GM21447 (cell line): ENCODE measurements at regions not wholly inside any gene's neighbourhood (a gene's known extent, or its start where the extent isn't known, plus 50 kb on each side); places are given as distances from the start of the nearest gene placed in this dataset.
"Not testable (repeated sequence)": the region's sequence is repeated elsewhere in the genome, so short reads cannot be mapped to it uniquely, and the experiment has no call there.

ENCODE experiments used
- ATAC-seq: cut with Tn5 transposase; IDR thresholded peaks from one replicate; pipeline ENCODE4 v1.9.1; 2021; ENCODE audit not compliant: unreplicated experiment

DNA sequence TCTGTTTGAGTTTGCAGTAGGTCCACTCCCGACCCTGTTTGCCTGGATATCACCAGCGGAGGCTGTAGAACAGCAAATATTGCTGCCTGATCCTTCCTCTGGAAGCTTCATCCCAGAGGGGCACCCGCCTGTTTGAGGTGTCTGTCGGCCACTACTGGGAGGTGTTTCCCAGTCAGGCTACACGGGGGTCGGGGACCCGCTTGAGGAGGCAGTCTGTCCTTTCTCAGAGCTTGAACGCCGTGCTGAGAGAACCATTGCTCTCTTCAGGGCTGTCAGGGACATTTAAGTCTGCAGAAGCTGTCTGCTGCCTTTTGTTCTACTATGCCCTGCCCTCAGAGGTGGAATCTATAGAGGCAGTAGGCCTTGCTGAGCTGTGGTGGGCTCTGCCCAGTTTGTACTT is 422.3 kb downstream of the CCDC85A start:
- not testable (repeated sequence) for ATAC-seq

DNA sequence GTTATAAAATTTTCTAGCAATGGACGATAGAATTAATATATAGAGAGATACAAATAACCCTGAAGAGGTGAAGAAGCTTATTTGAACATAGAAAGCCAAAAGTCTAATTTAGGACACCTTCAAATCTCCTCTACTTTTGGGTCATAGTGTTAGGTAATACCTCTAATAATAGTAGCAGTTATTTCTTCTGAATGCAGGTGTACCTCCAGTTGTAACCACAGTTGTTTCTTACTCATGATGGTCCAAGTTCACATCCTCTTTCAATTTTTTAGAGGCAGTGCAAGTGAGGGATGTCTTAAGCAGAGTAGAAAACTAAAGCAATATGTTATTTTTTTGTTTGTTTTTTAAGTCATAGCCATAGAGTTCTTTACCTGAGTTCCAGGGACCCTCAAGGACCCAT is 429.5 kb downstream of the CCDC85A start:
- ATAC-seq = no peak

DNA sequence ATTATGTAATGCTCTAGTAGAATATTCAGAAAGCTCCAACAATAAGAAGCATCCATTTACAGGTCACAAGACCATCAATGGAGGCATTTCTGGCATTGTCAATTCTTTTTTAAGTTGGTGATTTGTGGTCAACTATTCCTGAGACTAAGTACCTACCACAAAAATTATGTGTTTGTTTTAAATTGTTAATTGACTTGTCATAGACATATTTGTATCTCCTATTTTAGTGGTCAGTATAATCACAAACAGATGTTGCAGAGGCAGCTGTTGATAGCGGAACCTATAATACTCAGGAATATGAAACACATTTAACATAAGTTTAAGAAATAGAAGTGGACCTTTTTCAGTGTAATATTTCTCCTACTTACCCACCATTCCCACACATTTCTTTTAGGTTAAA is 430.1 kb downstream of the CCDC85A start:
- ATAC-seq = no peak

DNA sequence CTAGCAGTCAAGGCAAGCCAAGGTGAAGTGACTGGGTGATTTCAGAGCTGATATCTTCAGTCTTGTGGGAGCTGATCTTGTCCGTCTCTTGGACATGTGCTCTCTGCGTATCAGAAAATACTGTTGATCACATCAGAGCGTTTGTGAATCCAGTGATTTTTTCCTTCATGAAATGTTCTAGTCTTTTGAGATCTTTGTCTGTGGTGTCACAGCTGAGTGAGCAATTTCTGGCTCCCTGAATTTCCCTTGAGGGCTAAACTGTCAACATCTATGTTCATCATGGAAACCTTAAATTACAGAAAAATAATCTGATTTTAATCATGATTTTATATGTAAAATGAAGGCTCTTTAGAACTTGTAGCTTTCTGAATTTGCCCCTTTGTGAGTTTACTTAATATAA is 432.0 kb downstream of the CCDC85A start:
- no peak for ATAC-seq

DNA sequence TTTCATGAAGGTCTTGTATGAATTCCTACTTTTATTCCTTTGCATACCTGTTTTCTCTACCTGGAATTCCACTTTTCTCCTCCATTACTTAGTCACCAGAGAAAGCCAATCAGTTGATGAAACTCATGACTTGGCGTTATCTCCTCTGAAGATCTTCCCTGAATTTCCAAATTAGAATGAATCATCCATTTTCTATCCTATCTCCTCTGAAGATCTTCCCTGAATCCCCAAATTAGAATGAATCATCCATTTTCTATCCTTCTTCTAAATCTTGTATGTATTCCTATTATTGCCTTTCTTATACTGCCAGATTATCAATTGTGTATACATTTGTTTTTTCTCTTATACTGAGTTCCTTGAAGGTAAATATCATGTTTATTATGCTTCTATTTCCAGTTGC is 440.4 kb downstream of the CCDC85A start:
- ATAC-seq = no peak

DNA sequence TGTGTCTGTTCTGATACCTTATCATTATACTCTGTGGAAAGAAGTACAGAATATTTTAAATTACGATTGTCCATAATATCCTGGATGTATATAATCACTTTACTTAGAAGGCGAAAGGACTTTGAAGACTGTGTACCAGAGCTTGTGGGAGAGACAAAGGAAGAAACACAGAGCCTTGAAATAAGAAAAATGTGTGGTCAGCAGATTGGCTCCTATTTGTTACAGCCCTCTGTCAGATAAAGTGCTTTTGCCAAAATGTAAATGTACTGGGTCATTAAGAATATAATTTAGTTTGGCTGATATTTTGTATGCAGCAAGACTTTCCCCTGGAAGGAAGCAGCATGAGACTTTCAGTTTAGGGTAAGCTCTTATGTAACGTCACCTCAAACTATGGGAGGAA is 443.1 kb downstream of the CCDC85A start:
- no peak for ATAC-seq

DNA sequence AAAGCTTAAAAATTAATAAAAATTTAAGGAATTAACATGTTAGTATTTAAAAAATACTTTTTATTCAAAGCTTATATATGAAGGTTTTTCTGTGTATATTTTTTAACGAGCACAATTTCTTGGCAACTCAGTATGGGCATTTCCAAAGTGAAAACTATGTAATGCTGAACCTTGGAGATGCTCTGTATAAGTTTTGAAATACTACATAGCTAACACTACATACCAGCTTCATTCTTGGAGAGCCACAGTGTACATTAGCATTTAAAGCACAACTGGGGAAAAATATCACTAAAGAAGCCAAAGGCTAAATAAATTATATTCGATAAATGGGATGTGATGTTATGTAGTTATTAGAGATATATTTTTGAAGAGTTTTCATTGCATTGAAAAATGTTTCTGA is 446.5 kb downstream of the CCDC85A start:
- ATAC-seq = no peak

DNA sequence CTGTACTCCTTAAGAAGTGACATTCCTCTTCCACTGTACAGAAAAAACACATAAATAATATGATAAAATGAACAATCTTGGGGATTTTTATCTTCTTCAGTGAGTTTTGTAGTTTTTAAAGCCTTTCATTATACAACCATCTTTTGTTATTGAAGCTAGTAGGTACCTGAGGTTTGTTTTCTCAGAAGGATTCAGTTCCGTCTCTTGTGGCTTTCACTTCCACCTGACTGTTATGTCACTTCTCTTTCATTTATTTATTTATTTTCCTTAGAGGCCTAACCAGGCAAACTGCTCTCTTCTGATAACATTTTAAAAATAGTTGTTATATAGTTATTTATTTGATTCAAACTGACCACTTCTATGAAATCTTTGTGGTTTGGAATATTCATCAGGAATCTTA is 464.2 kb downstream of the CCDC85A start:
- ATAC-seq = no peak

DNA sequence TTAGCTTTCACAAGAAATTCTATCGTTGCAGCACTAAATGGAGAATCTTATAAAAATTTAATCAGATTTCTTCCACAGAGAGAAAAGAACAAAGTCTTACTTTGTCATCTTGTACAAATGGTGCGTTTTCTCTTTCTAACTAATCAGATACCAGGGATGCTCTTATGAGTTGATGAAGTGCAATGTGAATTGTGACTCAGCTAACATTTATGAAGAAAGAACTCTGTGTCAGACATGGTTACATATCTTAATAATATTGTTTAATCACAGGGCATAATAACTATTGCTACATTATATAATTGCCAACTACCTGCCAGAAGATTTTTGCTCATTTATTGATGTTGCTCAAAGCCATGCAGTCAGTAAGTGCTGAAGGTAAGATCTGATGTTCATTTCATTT is 465.0 kb downstream of the CCDC85A start:
- no peak for ATAC-seq

- no peak for ATAC-seq
These were observed 471.1 kb downstream of the CCDC85A start for GRCh38 chr2:56654936-56655335.

GRCh38 chr2:56656826-56657225 is 473.0 kb downstream of the CCDC85A start:
- no peak for ATAC-seq

- ATAC-seq = no peak
These were observed 483.0 kb downstream of the CCDC85A start for GRCh38 chr2:56666777-56667176.

DNA sequence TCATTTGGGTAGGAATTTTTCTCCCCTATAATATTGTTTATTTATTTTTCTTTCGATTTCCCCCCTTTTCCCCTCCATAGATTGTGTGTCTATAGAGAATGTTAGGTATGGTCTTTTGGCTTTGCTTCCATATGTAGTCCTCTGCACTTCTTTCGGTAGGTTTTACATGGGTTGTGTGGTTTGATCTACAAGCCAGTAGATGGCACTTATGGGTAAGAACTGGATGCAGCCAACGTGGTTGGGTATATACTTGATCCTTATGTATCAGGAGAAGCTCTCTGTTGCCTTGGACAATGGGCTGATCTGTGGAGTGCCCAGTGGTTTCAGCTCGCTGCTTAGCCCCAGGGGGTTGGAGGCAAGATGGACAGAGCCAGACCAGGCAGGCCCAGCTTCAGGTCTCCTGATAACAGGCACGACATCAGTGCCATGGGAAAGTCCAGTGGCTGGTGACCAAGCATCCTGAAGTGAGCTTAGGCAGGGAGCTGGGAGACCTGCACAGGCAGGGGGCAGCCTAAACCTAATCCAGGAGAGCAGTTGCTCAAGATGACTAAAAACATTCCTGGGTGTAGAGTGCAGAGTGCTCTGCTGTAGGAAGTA is 488.3 kb downstream of the CCDC85A start:
- no peak for ATAC-seq

- no peak for ATAC-seq
These were observed 490.3 kb downstream of the CCDC85A start for GRCh38 chr2:56674084-56674483.

GRCh38 chr2:56676966-56677365 is 493.2 kb downstream of the CCDC85A start:
- no peak for ATAC-seq

GRCh38 chr2:56680971-56681631 is 497.3 kb downstream of the CCDC85A start:
- no peak for ATAC-seq

- no peak for ATAC-seq
These were observed 498.0 kb downstream of the CCDC85A start for GRCh38 chr2:56681659-56682396.

- ATAC-seq = no peak
These were observed 498.6 kb downstream of the CCDC85A start for GRCh38 chr2:56682397-56682760.

DNA sequence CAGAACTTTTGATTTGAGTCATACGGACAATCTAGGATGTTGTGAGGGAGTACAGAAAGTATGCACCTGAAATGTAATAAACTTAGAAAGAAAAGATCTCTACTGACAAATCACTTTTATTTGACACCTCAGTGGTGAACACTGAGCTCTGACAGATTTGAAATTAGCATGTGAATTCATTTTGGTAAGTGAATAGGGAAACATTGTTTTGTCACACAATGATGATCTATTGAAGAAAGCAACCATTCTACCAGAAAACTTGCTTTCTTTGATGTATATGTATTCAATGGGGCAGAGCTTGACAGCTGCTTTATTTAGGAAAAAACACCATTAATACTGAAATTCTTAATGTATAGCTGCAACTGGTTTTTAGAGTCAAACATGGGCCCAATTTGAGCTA is 500.5 kb downstream of the CCDC85A start:
- ATAC-seq = no peak

- no peak for ATAC-seq
These were observed 501.4 kb downstream of the CCDC85A start for GRCh38 chr2:56685205-56685604.

GRCh38 chr2:56687169-56687568 is 503.4 kb downstream of the CCDC85A start:
- ATAC-seq = no peak

GRCh38 chr2:56688661-56689060 is 504.9 kb downstream of the CCDC85A start:
- ATAC-seq = no peak
